ENCODE measurements at regions not wholly inside any gene's neighbourhood (a gene's known extent, or its start where the extent isn't known, plus 50 kb on each side); places are given as distances from the start of the nearest gene placed in this dataset.
"Not testable (repeated sequence)": the region's sequence is repeated elsewhere in the genome, so short reads cannot be mapped to it uniquely, and the experiment has no call there.

- Histone ChIP-seq H3K4me1 (ENCODE audit: control insufficient read depth, insufficient read depth, low read length) (no peaks in the 10 kb centered on the region), H3K27ac (ENCODE audit: insufficient read depth, low read depth, low read length, poor library complexity, severe bottlenecking) (no peak overlapping the region), H3K27me3 (ENCODE audit: control insufficient read depth, insufficient read depth, low read length, poor library complexity, severe bottlenecking) (no peaks in the 10 kb centered on the region), H3K9me3 (ENCODE audit: control insufficient read depth, low read length) (no peaks in the 10 kb centered on the region), H3K36me3 (ENCODE audit: control insufficient read depth, insufficient read depth, low read length) (no peaks in the 10 kb centered on the region), H3K4me3 (ENCODE audit: insufficient read depth, low read depth, low read length) (no peak overlapping the region)
- WGBS, 2 experiments: 98% methylated on average over 3 of the region's 3 CpGs; no CpG with 5 or more reads in 1 of the 2 experiments
These were observed 68.0 kb upstream of the PTPRG start for GRCh38 chr3:61493339-61493738.

GRCh38 chr3:61494309-61494708 is 67.1 kb upstream of the PTPRG start:
- not testable (repeated sequence) for H3K36me3 ChIP-seq (ENCODE audit: control insufficient read depth, insufficient read depth, low read length); H3K27me3 ChIP-seq (ENCODE audit: control insufficient read depth, insufficient read depth, low read length, poor library complexity, severe bottlenecking); H3K9me3 ChIP-seq (ENCODE audit: control insufficient read depth, low read length); H3K4me1 ChIP-seq (ENCODE audit: control insufficient read depth, insufficient read depth, low read length); H3K27ac ChIP-seq (ENCODE audit: insufficient read depth, low read depth, low read length, poor library complexity, severe bottlenecking); H3K4me3 ChIP-seq (ENCODE audit: insufficient read depth, low read depth, low read length)
- WGBS, 2 experiments: 74 to 84% methylated on average over 3 of the region's 3 CpGs

GRCh38 chr3:61497463-61497862 is 63.9 kb upstream of the PTPRG start:
- no peak overlapping the region for H3K27ac ChIP-seq (ENCODE audit: insufficient read depth, low read depth, low read length, poor library complexity, severe bottlenecking)
- no peaks in the 10 kb centered on the region for H3K27me3 ChIP-seq (ENCODE audit: control insufficient read depth, insufficient read depth, low read length, poor library complexity, severe bottlenecking)
- no peaks in the 10 kb centered on the region for H3K36me3 ChIP-seq (ENCODE audit: control insufficient read depth, insufficient read depth, low read length)
- no peak overlapping the region for H3K4me3 ChIP-seq (ENCODE audit: insufficient read depth, low read depth, low read length)
- H3K9me3 ChIP-seq (ENCODE audit: control insufficient read depth, low read length): no peaks in the 10 kb centered on the region
- no peaks in the 10 kb centered on the region for H3K4me1 ChIP-seq (ENCODE audit: control insufficient read depth, insufficient read depth, low read length)
- WGBS, 2 experiments: 96% methylated on average over 2 of the region's 2 CpGs; no CpG with 5 or more reads in 1 of the 2 experiments

GRCh38 chr3:61505197-61505596 is 56.2 kb upstream of the PTPRG start:
- Histone ChIP-seq H3K4me3 (ENCODE audit: insufficient read depth, low read depth, low read length) (no peak overlapping the region), H3K36me3 (ENCODE audit: control insufficient read depth, insufficient read depth, low read length) (no peaks in the 10 kb centered on the region), H3K4me1 (ENCODE audit: control insufficient read depth, insufficient read depth, low read length) (no peaks in the 10 kb centered on the region), H3K9me3 (ENCODE audit: control insufficient read depth, low read length) (no peaks in the 10 kb centered on the region), H3K27me3 (ENCODE audit: control insufficient read depth, insufficient read depth, low read length, poor library complexity, severe bottlenecking) (no peaks in the 10 kb centered on the region), H3K27ac (ENCODE audit: insufficient read depth, low read depth, low read length, poor library complexity, severe bottlenecking) (no peak overlapping the region)
- 76 to 80% methylated on average over 5 of the region's 5 CpGs for WGBS, 2 experiments

GRCh38 chr3:61507946-61508345 is 53.4 kb upstream of the PTPRG start:
- Histone ChIP-seq H3K4me1 (ENCODE audit: control insufficient read depth, insufficient read depth, low read length) (no peaks in the 10 kb centered on the region), H3K4me3 (ENCODE audit: insufficient read depth, low read depth, low read length) (no peak overlapping the region), H3K27me3 (ENCODE audit: control insufficient read depth, insufficient read depth, low read length, poor library complexity, severe bottlenecking) (no peaks in the 10 kb centered on the region), H3K9me3 (ENCODE audit: control insufficient read depth, low read length) (no peaks in the 10 kb centered on the region), H3K36me3 (ENCODE audit: control insufficient read depth, insufficient read depth, low read length) (no peaks in the 10 kb centered on the region), H3K27ac (ENCODE audit: insufficient read depth, low read depth, low read length, poor library complexity, severe bottlenecking) (no peak overlapping the region)
- WGBS, 2 experiments: 100% methylated on average over 1 of the region's 1 CpG
